KMS-11 (cell line): ENCODE measurements at regions not wholly inside any gene's neighbourhood (a gene's known extent, or its start where the extent isn't known, plus 50 kb on each side); places are given as distances from the start of the nearest gene placed in this dataset.

ENCODE experiments used
- H2AFZ ChIP-seq: fragments of 200-600 bp; sonication (generic); 2 replicates; pipeline ENCODE4 v1.6.1; 2016; ENCODE audit warnings: antibody characterized with exemption, mixed run types, low read depth
- H3K27ac ChIP-seq: fragments of 200-600 bp; sonication (generic); 2 replicates; pipeline ENCODE4 v1.6.1; 2016; ENCODE audit warnings: mild to moderate bottlenecking, mixed run types
- H3K27me3 ChIP-seq: fragments of 200-600 bp; sonication (generic); 2 replicates; pipeline ENCODE4 v1.6.1; 2017; ENCODE audit warnings: mild to moderate bottlenecking, low read depth, mixed run types, moderate library complexity; ENCODE audit not compliant: insufficient read depth
- H3K36me3 ChIP-seq: fragments of 200-600 bp; sonication (generic); 2 replicates; pipeline ENCODE4 v1.6.1; 2017; ENCODE audit warnings: mild to moderate bottlenecking, mixed run types; ENCODE audit not compliant: insufficient read depth
- H3K4me1 ChIP-seq: fragments of 200-600 bp; sonication (generic); 2 replicates; pipeline ENCODE4 v1.6.1; 2016; ENCODE audit warnings: mild to moderate bottlenecking, low read depth, mixed run types; ENCODE audit not compliant: poor library complexity, severe bottlenecking
- H3K4me2 ChIP-seq: fragments of 200-600 bp; sonication (generic); 2 replicates; pipeline ENCODE4 v1.7.0; 2016; ENCODE audit warnings: mild to moderate bottlenecking, mixed run types
- H3K4me3 ChIP-seq: fragments of 200-600 bp; sonication (generic); IDR thresholded peaks from 2 replicates; pipeline ENCODE4 v1.6.1; 2017; ENCODE audit warnings: low read depth, low read length, mixed read lengths; ENCODE audit not compliant: insufficient read depth
- H3K79me2 ChIP-seq: fragments of 200-600 bp; sonication (generic); 2 replicates; pipeline ENCODE4 v1.6.1; 2016; ENCODE audit warnings: low read depth, mixed run types; ENCODE audit not compliant: insufficient read depth
- H3K9ac ChIP-seq: fragments of 200-600 bp; sonication (generic); 2 replicates; pipeline ENCODE4 v1.6.1; 2016; ENCODE audit warnings: mild to moderate bottlenecking, mixed run types
- H4K20me1 ChIP-seq: fragments of 200-600 bp; sonication (generic); 2 replicates; pipeline ENCODE4 v1.6.1; 2016; ENCODE audit warnings: mild to moderate bottlenecking, mixed run types; ENCODE audit not compliant: insufficient read depth
- CTCF ChIP-seq: fragments of 200-600 bp; sonication (generic); conservative IDR thresholded peaks from 2 replicates; pipeline ENCODE4 v1.6.1; 2017; ENCODE audit warnings: low read depth, mild to moderate bottlenecking, antibody characterized with exemption, low read length, moderate library complexity, mixed read lengths

- no peaks in the 10 kb centered on the region for H3K79me2 ChIP-seq
- no peak overlapping the region for H2AFZ ChIP-seq
- no peak overlapping the region for H3K4me2 ChIP-seq
- no peaks in the 10 kb centered on the region for H3K36me3 ChIP-seq
- no peaks in the 10 kb centered on the region for H4K20me1 ChIP-seq
- no peak overlapping the region for H3K9ac ChIP-seq
- H3K4me1 ChIP-seq, result no peaks in the 10 kb centered on the region
- H3K27ac ChIP-seq, result no peak overlapping the region
- H3K27me3 ChIP-seq, result no peaks in the 10 kb centered on the region
- no peak for TF ChIP-seq CTCF
- H3K4me3 ChIP-seq, result no peak overlapping the region
These were observed 52.5 kb upstream of the C9orf72 start for GRCh38 chr9:27625751-27626150.

GRCh38 chr9:27626244-27627187 lies 53.2 kb upstream of the C9orf72 start:
- H3K4me3 ChIP-seq, result no peak overlapping the region

GRCh38 chr9:27627188-27627564 lies 53.9 kb upstream of the C9orf72 start:
- no peaks in the 10 kb centered on the region for H3K27me3 ChIP-seq
- TF ChIP-seq CTCF, result no peak
- H3K9ac ChIP-seq, result no peak overlapping the region
- H3K36me3 ChIP-seq, result no peaks in the 10 kb centered on the region
- no peak overlapping the region for H2AFZ ChIP-seq
- no peak overlapping the region for H3K4me2 ChIP-seq
- no peak overlapping the region for H3K4me3 ChIP-seq
- no peaks in the 10 kb centered on the region for H3K79me2 ChIP-seq
- no peaks in the 10 kb centered on the region for H4K20me1 ChIP-seq
- no peaks in the 10 kb centered on the region for H3K4me1 ChIP-seq
- no peak overlapping the region for H3K27ac ChIP-seq

More at GRCh38 chr9:27626244-27627187, 53.2 kb upstream of the C9orf72 start:
- H3K9ac ChIP-seq, result no peak overlapping the region
- no peaks in the 10 kb centered on the region for H4K20me1 ChIP-seq
- no peaks in the 10 kb centered on the region for H3K27me3 ChIP-seq
- H3K4me2 ChIP-seq, result no peak overlapping the region
- no peaks in the 10 kb centered on the region for H3K79me2 ChIP-seq
- H3K36me3 ChIP-seq, result no peaks in the 10 kb centered on the region
- no peak for TF ChIP-seq CTCF
- H3K27ac ChIP-seq, result no peak overlapping the region
- no peaks in the 10 kb centered on the region for H3K4me1 ChIP-seq
- no peak overlapping the region for H2AFZ ChIP-seq

GRCh38 chr9:27628311-27628710 lies 55.0 kb upstream of the C9orf72 start:
- Histone ChIP-seq H4K20me1 (no peaks in the 10 kb centered on the region), H3K79me2 (no peaks in the 10 kb centered on the region), H3K4me2 (no peak overlapping the region), H3K9ac (no peak overlapping the region), H3K4me3 (no peak overlapping the region), H3K36me3 (no peaks in the 10 kb centered on the region), H3K4me1 (no peaks in the 10 kb centered on the region), H2AFZ (no peak overlapping the region), H3K27me3 (no peaks in the 10 kb centered on the region), H3K27ac (no peak overlapping the region)
- no peak for TF ChIP-seq CTCF
